ENCODE measurements at regions not wholly inside any gene's neighbourhood (a gene's known extent, or its start where the extent isn't known, plus 50 kb on each side); places are given as distances from the start of the nearest gene placed in this dataset.

DNA sequence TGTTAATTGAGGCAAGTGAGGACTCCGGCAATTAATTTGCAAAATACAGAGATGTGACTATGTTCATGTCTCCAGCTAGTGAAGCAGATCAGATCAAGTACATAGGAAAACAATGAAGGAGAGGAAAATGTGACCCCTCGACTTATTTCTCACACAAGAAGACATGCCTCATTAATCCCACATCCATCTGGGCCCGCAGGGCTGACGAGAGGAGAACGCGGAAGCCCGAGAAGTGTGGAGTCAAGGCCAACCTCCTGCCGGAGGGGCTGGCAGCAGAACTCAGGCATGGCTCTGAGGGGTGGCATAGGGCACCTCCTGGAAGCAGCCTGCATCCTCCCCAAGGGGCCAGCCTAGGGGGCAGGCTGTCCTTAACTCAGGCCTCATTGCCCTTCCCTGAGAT is 54.4 kb downstream of the ZNF503 start:
- Histone ChIP-seq H3K27me3 (ENCODE audit: insufficient read depth, low read length) (no peaks in the 10 kb centered on the region), H3K27ac (ENCODE audit: low read length) (no peak overlapping the region), H3K9me3 (ENCODE audit: insufficient read depth, low read depth, low read length) (peaks cover 4% of the 10 kb centered on the region), H3K4me3 (ENCODE audit: low read length) (no peak overlapping the region), H3K36me3 (ENCODE audit: insufficient read depth, low read depth, low read length) (no peaks in the 10 kb centered on the region), H3K4me1 (ENCODE audit: insufficient read depth, low read length) (no peaks in the 10 kb centered on the region; the same call in 1 of the 2 replicates), H3K9ac (ENCODE audit: low read depth, low read length) (no peak overlapping the region)

DNA sequence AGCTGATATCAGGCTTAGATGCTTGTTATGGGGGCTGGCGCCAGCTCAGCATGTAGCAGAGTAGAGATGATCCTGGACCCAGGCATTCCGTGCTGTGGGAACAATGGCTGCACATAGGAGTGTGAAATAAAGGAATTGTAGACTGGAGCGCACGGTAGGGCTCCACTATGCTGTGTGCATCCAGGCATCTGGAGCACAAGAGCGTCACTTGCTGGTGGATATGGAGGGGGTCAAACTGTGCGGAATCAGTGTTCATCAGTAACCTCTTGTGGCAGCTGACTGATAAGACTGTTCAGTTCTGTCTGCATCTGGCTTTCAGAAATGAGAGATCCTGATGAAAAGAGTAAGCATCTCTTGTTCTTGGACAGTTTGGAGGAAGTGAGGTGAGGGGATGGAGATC is 55.8 kb downstream of the ZNF503 start:
- H3K27me3 ChIP-seq (ENCODE audit: insufficient read depth, low read length): no peaks in the 10 kb centered on the region
- H3K27ac ChIP-seq (ENCODE audit: low read length): no peak overlapping the region

DNA sequence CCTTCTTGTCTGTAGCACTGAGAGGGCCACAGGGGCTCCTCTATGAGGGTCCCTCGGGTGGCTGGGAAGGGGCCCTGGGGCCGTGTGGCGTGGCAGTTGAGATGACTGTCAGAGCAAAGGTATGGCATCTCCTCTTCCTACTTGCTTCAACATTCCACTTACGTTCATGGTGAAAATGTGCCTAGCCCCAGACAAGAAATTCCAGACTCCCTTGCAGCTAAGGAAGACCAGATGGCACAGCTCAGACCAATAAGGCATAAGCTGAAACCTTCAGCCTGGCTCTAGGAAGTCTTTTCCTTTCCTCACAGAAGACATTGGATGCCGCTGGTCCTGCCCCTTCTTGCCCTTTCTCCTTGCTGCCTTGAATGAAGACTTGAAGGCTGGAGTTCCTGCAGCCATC is 57.4 kb downstream of the ZNF503 start:
- Histone ChIP-seq H3K9me3 (ENCODE audit: insufficient read depth, low read depth, low read length) (peaks cover 4% of the 10 kb centered on the region), H3K27ac (ENCODE audit: low read length) (no peak overlapping the region), H3K4me3 (ENCODE audit: low read length) (no peak overlapping the region), H3K36me3 (ENCODE audit: insufficient read depth, low read depth, low read length) (no peaks in the 10 kb centered on the region), H3K27me3 (ENCODE audit: insufficient read depth, low read length) (no peaks in the 10 kb centered on the region), H3K4me1 (ENCODE audit: insufficient read depth, low read length) (no peaks in the 10 kb centered on the region; the same call in 1 of the 2 replicates), H3K9ac (ENCODE audit: low read depth, low read length) (no peak overlapping the region)

More for the DNA sequence above, 55.8 kb downstream of the ZNF503 start:
- Histone ChIP-seq H3K9ac (ENCODE audit: low read depth, low read length) (no peak overlapping the region), H3K4me3 (ENCODE audit: low read length) (no peak overlapping the region), H3K9me3 (ENCODE audit: insufficient read depth, low read depth, low read length) (peaks cover 4% of the 10 kb centered on the region), H3K36me3 (ENCODE audit: insufficient read depth, low read depth, low read length) (no peaks in the 10 kb centered on the region), H3K4me1 (ENCODE audit: insufficient read depth, low read length) (no peaks in the 10 kb centered on the region; the same call in 1 of the 2 replicates)

DNA sequence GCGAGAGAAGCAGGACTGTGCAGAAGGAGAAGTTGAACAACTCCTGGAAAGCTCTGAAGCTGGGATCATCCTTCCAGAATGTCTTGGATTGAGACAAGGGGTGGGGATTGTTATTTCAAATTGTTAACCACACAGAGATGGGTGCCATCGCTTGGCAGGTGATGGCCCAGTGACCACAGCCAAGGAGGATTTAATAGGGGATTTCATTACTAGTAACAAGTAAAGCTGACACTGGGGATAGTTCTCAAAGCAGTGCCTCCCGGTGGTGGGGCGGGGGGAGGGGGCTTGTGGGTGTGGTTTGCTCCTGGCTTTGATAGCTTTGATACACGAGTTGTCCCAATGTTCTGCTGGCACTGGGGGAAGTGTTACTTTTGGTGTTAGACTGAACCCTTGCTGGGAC is 59.2 kb downstream of the ZNF503 start:
- H3K27ac ChIP-seq (ENCODE audit: low read length): no peak overlapping the region
- peaks cover 4% of the 10 kb centered on the region for H3K9me3 ChIP-seq (ENCODE audit: insufficient read depth, low read depth, low read length)
- H3K4me1 ChIP-seq (ENCODE audit: insufficient read depth, low read length): no peaks in the 10 kb centered on the region; the same call in 1 of the 2 replicates
- H3K27me3 ChIP-seq (ENCODE audit: insufficient read depth, low read length): no peaks in the 10 kb centered on the region
- no peak overlapping the region for H3K9ac ChIP-seq (ENCODE audit: low read depth, low read length)
- no peaks in the 10 kb centered on the region for H3K36me3 ChIP-seq (ENCODE audit: insufficient read depth, low read depth, low read length)
- H3K4me3 ChIP-seq (ENCODE audit: low read length): no peak overlapping the region

DNA sequence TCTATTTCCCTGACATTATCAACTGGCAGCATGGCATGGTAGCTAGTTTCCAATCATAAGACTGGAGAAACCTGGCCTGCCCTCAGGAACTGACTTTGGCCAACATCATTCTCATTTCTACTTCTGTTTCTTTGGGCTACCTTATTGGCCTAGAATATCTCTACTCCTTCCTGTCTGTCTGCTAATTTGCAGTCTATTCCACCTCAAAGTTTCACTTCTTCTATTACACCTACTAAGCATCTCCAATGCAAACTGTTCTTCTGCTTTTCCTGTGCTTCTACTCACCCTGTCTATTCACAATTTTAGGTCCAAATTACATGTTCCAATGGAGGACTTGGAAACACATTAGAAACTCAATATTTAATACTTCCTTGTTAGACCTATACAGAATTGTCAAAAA is 65.6 kb downstream of the ZNF503 start:
- H3K4me1 ChIP-seq (ENCODE audit: insufficient read depth, low read length): no peaks in the 10 kb centered on the region
- H3K27ac ChIP-seq (ENCODE audit: low read length): no peak overlapping the region
- H3K4me3 ChIP-seq (ENCODE audit: low read length): no peak overlapping the region
- H3K36me3 ChIP-seq (ENCODE audit: insufficient read depth, low read depth, low read length): no peaks in the 10 kb centered on the region
- no peaks in the 10 kb centered on the region for H3K27me3 ChIP-seq (ENCODE audit: insufficient read depth, low read length)
- no peak overlapping the region for H3K9ac ChIP-seq (ENCODE audit: low read depth, low read length)
- peaks cover 6% of the 10 kb centered on the region; the same call in 1 of the 2 replicates for H3K9me3 ChIP-seq (ENCODE audit: insufficient read depth, low read depth, low read length)

DNA sequence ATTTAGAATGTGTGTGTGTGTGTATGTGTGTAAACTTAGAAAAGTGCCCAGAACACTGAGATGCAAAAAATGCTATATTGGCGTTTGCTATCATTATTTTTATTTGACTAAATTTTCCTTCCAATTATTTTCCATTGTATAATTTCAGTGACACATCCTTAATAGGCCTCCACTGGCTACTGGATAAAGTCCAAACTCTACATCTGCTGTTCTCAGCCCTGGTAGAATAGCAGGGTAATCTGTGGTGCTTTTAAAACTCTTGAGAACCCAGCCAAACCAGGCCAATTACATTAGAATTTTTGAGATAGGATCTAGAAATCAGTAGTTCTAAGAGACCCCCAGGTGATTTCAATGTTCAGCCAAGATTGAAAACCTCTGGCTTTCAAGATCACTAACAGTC is 66.4 kb downstream of the ZNF503 start:
- no peaks in the 10 kb centered on the region for H3K4me1 ChIP-seq (ENCODE audit: insufficient read depth, low read length)
- H3K27me3 ChIP-seq (ENCODE audit: insufficient read depth, low read length): no peaks in the 10 kb centered on the region
- no peak overlapping the region for H3K4me3 ChIP-seq (ENCODE audit: low read length)
- no peak overlapping the region for H3K27ac ChIP-seq (ENCODE audit: low read length)
- no peak overlapping the region for H3K9ac ChIP-seq (ENCODE audit: low read depth, low read length)
- no peaks in the 10 kb centered on the region for H3K36me3 ChIP-seq (ENCODE audit: insufficient read depth, low read depth, low read length)
- peaks cover 6% of the 10 kb centered on the region; the same call in 1 of the 2 replicates for H3K9me3 ChIP-seq (ENCODE audit: insufficient read depth, low read depth, low read length)

DNA sequence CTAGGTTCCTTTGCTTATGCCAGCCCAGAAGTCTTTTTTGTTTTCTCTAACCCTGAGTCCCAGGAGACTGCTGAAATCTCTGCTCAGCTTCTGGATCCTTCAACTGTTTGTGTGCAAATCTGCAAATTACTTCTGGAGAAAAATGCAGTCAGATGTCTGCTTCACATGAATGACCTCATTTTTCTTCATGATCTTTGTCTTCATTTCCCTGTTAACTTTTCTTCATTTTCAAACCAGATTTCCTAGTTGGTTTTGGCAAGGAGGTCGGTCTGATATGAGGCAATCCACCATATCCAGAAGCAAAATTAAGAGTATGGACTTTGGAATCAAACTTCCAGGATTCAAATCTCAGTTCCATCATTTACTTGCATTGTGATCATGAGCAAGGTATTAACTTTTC is 66.8 kb downstream of the ZNF503 start:
- no peak overlapping the region for H3K27ac ChIP-seq (ENCODE audit: low read length)
- no peaks in the 10 kb centered on the region for H3K36me3 ChIP-seq (ENCODE audit: insufficient read depth, low read depth, low read length)
- no peaks in the 10 kb centered on the region for H3K27me3 ChIP-seq (ENCODE audit: insufficient read depth, low read length)
- H3K4me3 ChIP-seq (ENCODE audit: low read length): no peak overlapping the region
- peaks cover 6% of the 10 kb centered on the region; the same call in 1 of the 2 replicates for H3K9me3 ChIP-seq (ENCODE audit: insufficient read depth, low read depth, low read length)
- no peaks in the 10 kb centered on the region for H3K4me1 ChIP-seq (ENCODE audit: insufficient read depth, low read length)
- no peak overlapping the region for H3K9ac ChIP-seq (ENCODE audit: low read depth, low read length)

DNA sequence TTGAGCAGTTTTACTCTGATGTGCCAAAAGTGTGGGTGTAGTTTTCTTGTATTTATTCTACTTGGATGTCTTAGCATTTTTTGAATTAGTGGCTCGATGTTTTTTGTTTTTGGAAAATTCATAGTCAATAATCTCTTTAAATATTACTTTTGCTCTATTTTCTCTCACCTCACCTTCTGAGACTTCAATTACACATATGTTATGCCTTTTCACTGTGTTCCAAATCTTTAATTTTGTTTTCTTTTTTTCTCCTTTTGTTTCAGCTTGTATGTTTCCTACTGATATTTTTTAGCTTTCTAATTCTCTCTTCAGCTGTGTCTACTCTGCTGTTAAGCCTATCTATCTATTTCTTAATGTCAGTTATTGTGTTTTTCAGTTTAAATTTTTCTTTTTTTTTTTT is 69.5 kb downstream of the ZNF503 start:
- Histone ChIP-seq H3K27me3 (ENCODE audit: insufficient read depth, low read length) (no peaks in the 10 kb centered on the region), H3K36me3 (ENCODE audit: insufficient read depth, low read depth, low read length) (no peaks in the 10 kb centered on the region), H3K9me3 (ENCODE audit: insufficient read depth, low read depth, low read length) (peaks cover 6% of the 10 kb centered on the region; the same call in 1 of the 2 replicates), H3K4me1 (ENCODE audit: insufficient read depth, low read length) (no peaks in the 10 kb centered on the region), H3K9ac (ENCODE audit: low read depth, low read length) (no peak overlapping the region), H3K27ac (ENCODE audit: low read length) (no peak overlapping the region), H3K4me3 (ENCODE audit: low read length) (no peak overlapping the region)

DNA sequence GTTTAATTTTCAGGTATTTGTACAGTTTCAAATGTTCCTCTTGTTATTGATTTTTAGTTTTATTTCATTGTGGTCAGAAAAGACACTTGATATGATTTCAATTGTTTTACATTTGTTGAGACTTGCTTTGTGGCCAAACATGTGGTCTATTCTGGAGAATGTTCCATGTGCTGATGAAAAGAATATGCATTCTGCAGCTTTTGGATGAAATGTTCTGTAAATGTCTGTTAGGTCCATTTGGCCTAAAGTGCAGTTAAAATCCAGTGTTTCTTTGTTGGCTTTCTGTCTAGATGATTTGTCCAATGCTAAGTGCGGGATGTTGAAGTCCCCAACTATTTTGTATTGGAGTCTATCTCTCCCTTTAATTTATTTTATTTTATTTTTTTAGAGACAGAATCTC is 70.5 kb downstream of the ZNF503 start:
- Histone ChIP-seq H3K27me3 (ENCODE audit: insufficient read depth, low read length) (no peaks in the 10 kb centered on the region), H3K9ac (ENCODE audit: low read depth, low read length) (no peak overlapping the region), H3K27ac (ENCODE audit: low read length) (no peak overlapping the region), H3K9me3 (ENCODE audit: insufficient read depth, low read depth, low read length) (peaks cover 6% of the 10 kb centered on the region; the same call in 1 of the 2 replicates), H3K4me1 (ENCODE audit: insufficient read depth, low read length) (no peaks in the 10 kb centered on the region), H3K4me3 (ENCODE audit: low read length) (no peak overlapping the region), H3K36me3 (ENCODE audit: insufficient read depth, low read depth, low read length) (no peaks in the 10 kb centered on the region)

DNA sequence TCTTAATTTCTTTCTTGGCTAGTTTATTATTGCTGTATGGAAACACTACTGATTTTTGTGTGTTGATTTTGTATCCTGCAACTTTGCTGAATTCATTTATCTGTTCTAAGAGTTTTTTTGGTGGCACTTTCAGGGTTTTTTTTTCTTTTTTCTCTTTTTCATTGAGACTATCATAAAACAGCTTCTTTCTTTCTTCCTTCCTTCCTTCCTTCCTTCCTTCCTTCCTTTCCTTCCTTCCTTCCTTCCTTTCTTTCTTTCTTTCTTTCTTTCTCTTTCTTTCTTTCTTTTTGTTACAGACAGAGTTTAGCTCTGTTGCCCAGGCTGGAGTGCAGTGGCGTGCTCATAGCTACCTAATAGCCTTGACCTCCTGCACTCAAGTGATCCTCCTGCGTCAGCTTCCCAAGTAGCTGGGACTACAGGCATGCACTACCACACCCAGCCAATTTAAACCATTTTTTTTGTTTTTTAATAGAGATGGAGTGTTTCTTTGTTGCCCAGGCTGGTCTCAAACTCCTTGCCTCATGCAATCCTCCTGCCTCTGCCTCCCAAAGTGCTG is 72.3 kb downstream of the ZNF503 start:
- H3K9me3 ChIP-seq (ENCODE audit: insufficient read depth, low read depth, low read length): peaks cover 1% of the 10 kb centered on the region; the same call in 1 of the 2 replicates
- no peaks in the 10 kb centered on the region for H3K4me1 ChIP-seq (ENCODE audit: insufficient read depth, low read length)
- no peak overlapping the region for H3K4me3 ChIP-seq (ENCODE audit: low read length)
- no peaks in the 10 kb centered on the region for H3K27me3 ChIP-seq (ENCODE audit: insufficient read depth, low read length)
- no peak overlapping the region for H3K9ac ChIP-seq (ENCODE audit: low read depth, low read length)
- no peak overlapping the region for H3K27ac ChIP-seq (ENCODE audit: low read length)
- H3K36me3 ChIP-seq (ENCODE audit: insufficient read depth, low read depth, low read length): no peaks in the 10 kb centered on the region

DNA sequence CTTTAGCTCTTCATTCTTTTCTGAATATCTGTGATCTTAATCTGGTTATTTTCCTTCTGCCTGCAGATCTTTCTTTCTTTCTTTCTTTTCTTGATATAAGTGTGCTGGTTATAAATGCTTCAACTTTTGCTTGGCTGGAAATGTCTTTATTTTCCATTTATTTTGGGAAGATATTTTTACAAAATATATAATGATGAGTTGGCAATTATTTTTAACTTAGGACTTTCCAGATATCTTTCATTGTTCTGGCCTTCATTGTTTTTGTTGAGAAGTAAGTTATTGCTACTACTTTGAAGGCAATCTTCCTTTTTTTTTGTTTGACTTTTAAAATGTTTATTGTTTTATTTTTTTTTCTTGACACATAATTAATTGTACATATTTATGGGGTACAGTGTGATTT is 75.3 kb downstream of the ZNF503 start:
- Histone ChIP-seq H3K9me3 (ENCODE audit: insufficient read depth, low read depth, low read length) (no peaks in the 10 kb centered on the region), H3K4me1 (ENCODE audit: insufficient read depth, low read length) (no peaks in the 10 kb centered on the region), H3K36me3 (ENCODE audit: insufficient read depth, low read depth, low read length) (no peaks in the 10 kb centered on the region), H3K9ac (ENCODE audit: low read depth, low read length) (no peak overlapping the region), H3K27me3 (ENCODE audit: insufficient read depth, low read length) (no peaks in the 10 kb centered on the region), H3K4me3 (ENCODE audit: low read length) (no peak overlapping the region), H3K27ac (ENCODE audit: low read length) (no peak overlapping the region)

DNA sequence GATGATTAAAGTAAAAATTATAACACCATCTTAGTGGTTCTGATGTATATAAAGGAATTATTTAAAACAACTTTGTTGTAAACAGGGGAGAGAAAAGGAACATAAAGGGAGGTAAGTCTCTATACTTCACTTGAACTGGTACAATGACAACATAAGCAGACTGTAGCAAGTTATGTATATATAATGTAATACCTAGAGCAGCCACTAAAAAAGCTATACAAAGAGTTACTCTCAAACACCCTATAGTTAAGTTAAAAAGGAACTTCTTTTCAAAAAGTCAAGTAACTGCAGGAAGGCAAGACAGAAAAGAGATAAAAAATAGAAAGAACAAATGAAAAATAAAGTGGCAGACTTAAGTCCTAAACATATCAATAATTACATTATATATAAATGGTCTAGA is 82.3 kb downstream of the ZNF503 start:
- no peaks in the 10 kb centered on the region for H3K27me3 ChIP-seq (ENCODE audit: insufficient read depth, low read length)
- no peaks in the 10 kb centered on the region for H3K4me1 ChIP-seq (ENCODE audit: insufficient read depth, low read length)
- H3K9ac ChIP-seq (ENCODE audit: low read depth, low read length): no peak overlapping the region
- H3K36me3 ChIP-seq (ENCODE audit: insufficient read depth, low read depth, low read length): no peaks in the 10 kb centered on the region
- no peaks in the 10 kb centered on the region; the same call in 1 of the 2 replicates for H3K9me3 ChIP-seq (ENCODE audit: insufficient read depth, low read depth, low read length)
- no peak overlapping the region for H3K27ac ChIP-seq (ENCODE audit: low read length)
- no peak overlapping the region for H3K4me3 ChIP-seq (ENCODE audit: low read length)

Measured in iPS-20b (cell line).